DMS53 treated with DMSO at 0.1 percent for 48 hours (cell line): ENCODE measurements at regions not wholly inside any gene's neighbourhood (a gene's known extent, or its start where the extent isn't known, plus 50 kb on each side); places are given as distances from the start of the nearest gene placed in this dataset.
"Not testable (repeated sequence)": the region's sequence is repeated elsewhere in the genome, so short reads cannot be mapped to it uniquely, and the experiment has no call there.

Experiments used
- DNase-seq: peaks from one replicate; lab custom pipeline; 2025; ENCODE audit not compliant: unreplicated experiment; lab: John Stamatoyannopoulos, UW

GRCh38 chr4:23117826-23118225 is 425.1 kb downstream of the GBA3 start:
- no peak for DNase-seq

GRCh38 chr4:23114538-23114937 is 421.8 kb downstream of the GBA3 start:
- DNase-seq, result no peak

GRCh38 chr4:23113104-23113503 is 420.4 kb downstream of the GBA3 start:
- no peak for DNase-seq

- DNase-seq, result no peak
These were observed 413.8 kb downstream of the GBA3 start for GRCh38 chr4:23106516-23106915.

GRCh38 chr4:23105759-23106370 is 413.1 kb downstream of the GBA3 start:
- no peak for DNase-seq

GRCh38 chr4:23097251-23097650 is 404.5 kb downstream of the GBA3 start:
- no peak for DNase-seq

GRCh38 chr4:23091711-23092110 is 399.0 kb downstream of the GBA3 start:
- no peak for DNase-seq

GRCh38 chr4:23085249-23085568 is 392.5 kb downstream of the GBA3 start:
- DNase-seq, result no peak

- DNase-seq, result no peak
These were observed 392.0 kb downstream of the GBA3 start for GRCh38 chr4:23084559-23085248.

- no peak for DNase-seq
These were observed 390.7 kb downstream of the GBA3 start for GRCh38 chr4:23083391-23083790.

- not testable (repeated sequence) for DNase-seq
These were observed 387.4 kb downstream of the GBA3 start for GRCh38 chr4:23080171-23080570.

- DNase-seq, result no peak
These were observed 378.3 kb downstream of the GBA3 start for GRCh38 chr4:23070848-23071570.

GRCh38 chr4:23068756-23069155 is 376.0 kb downstream of the GBA3 start:
- no peak for DNase-seq

GRCh38 chr4:23068287-23068686 is 375.6 kb downstream of the GBA3 start:
- no peak for DNase-seq

GRCh38 chr4:23062188-23062587 is 369.5 kb downstream of the GBA3 start:
- DNase-seq, result no peak

- DNase-seq, result no peak
These were observed 368.7 kb downstream of the GBA3 start for GRCh38 chr4:23061431-23061830.

- no peak for DNase-seq
These were observed 368.0 kb downstream of the GBA3 start for GRCh38 chr4:23060776-23061175.

GRCh38 chr4:23058165-23058776 is 365.5 kb downstream of the GBA3 start:
- DNase-seq, result no peak

GRCh38 chr4:23041501-23041900 is 348.8 kb downstream of the GBA3 start:
- no peak for DNase-seq

GRCh38 chr4:23040539-23040938 is 347.8 kb downstream of the GBA3 start:
- no peak for DNase-seq

- no peak for DNase-seq
These were observed 347.1 kb downstream of the GBA3 start for GRCh38 chr4:23039818-23040217.
